Spleen (tissue), 11 donors: ENCODE measurements at regions not wholly inside any gene's neighbourhood (a gene's known extent, or its start where the extent isn't known, plus 50 kb on each side); places are given as distances from the start of the nearest gene placed in this dataset.

ENCODE experiments used
- DNase-seq: peaks from one replicate; pipeline ENCODE4 v3.0.0-alpha.2; 2020
- H3K27ac ChIP-seq, 8 donors: fragments of 200-600 bp; sonication (generic) in 7 of 8; 1 replicate in 4 of 8; 2 replicates in 4 of 8; pipeline versions ENCODE4 v1.5.0 to v1.8.0; 2016 to 2021; ENCODE audit warnings: inconsistent platforms in 4 of 8, mild to moderate bottlenecking in 4 of 8, moderate library complexity in 1 of 8
- H3K27me3 ChIP-seq, 7 donors: fragments of 200-600 bp; sonication (generic) in 6 of 7; replicated peaks in 1 of 7; 1 replicate in 4 of 7; 2 replicates in 3 of 7; pipeline versions ENCODE4 v1.5.0 to v1.8.0; 2016 to 2021; ENCODE audit warnings: inconsistent platforms in 3 of 7, mild to moderate bottlenecking in 1 of 7
- H3K36me3 ChIP-seq, 6 donors: fragments of 200-600 bp; sonication (generic) in 5 of 6; 1 replicate in 4 of 6; 2 replicates in 2 of 6; pipeline versions ENCODE4 v1.5.0 to v1.8.0; 2016 to 2021; ENCODE audit warnings: inconsistent platforms in 2 of 6
- H3K4me1 ChIP-seq, 6 donors: fragments of 200-600 bp; sonication (generic) in 5 of 6; 1 replicate in 3 of 6; 2 replicates in 3 of 6; pipeline versions ENCODE4 v1.5.0 to v1.8.0; 2016 to 2021; ENCODE audit warnings: inconsistent platforms in 3 of 6
- H3K4me3 ChIP-seq, 8 donors: fragments of 200-600 bp; sonication (generic) in 7 of 8; 1 replicate in 4 of 8; 2 replicates in 4 of 8; pipeline versions ENCODE4 v1.5.0 to v1.8.0; 2016 to 2021; ENCODE audit warnings: inconsistent platforms in 4 of 8, mild to moderate bottlenecking in 4 of 8, moderate library complexity in 2 of 8
- H3K9me3 ChIP-seq, 8 donors: fragments of 200-600 bp; sonication (generic) in 7 of 8; 1 replicate in 4 of 8; 2 replicates in 4 of 8; pipeline versions ENCODE4 v1.5.0 to v1.8.0; 2016 to 2021; ENCODE audit warnings: inconsistent platforms in 4 of 8
- CTCF ChIP-seq, 11 experiments: fragments of 200-600 bp in 7 of 11; fragments of 450-650 bp in 4 of 11; sonication (generic) in 4 of 11; IDR thresholded peaks in 8 of 11; conservative IDR thresholded peaks in 3 of 11; 1 replicate in 7 of 11; 2 replicates in 4 of 11; pipeline versions ENCODE4 v1.4.0 to v1.8.0; 2016 to 2021; ENCODE audit warnings: antibody characterized with exemption in 11 of 11, inconsistent platforms in 4 of 11, mild to moderate bottlenecking in 1 of 11
- POLR2A ChIP-seq, 3 donors: fragments of 450-650 bp; IDR thresholded peaks; one replicate each; pipeline ENCODE4 v1.5.1; 2017; ENCODE audit warnings: antibody characterized with exemption in 3 of 3, mild to moderate bottlenecking in 1 of 3
- POLR2AphosphoS5 ChIP-seq, 3 donors: sonication (generic); formaldehyde crosslinking; IDR thresholded peaks; one replicate each; pipeline ENCODE4 v1.5.1; 2017; ENCODE audit warnings: antibody characterized with exemption in 3 of 3
- WGBS, 5 donors: extraction: QIAGEN DNeasy Blood & Tissue Kit in 3 of 5; methylation state at CpG; one replicate each; pipeline versions ENCODE4 v1.1.5 to v1.1.7; 2013 to 2018; 5-methylcytosine and 5-hydroxymethylcytosine counted together
- intact Hi-C: fragments of 100-400 bp; cut with DNase I; formaldehyde crosslinking; loops from one replicate; pipeline ENCODE4 v1.15.0; 2023; ENCODE audit warnings: low total_unique reads
- donor health status: healthy with polysubstance abuse.
- donor health status: DM: no; HTN: no; CAD: no; lungs with moderate emphysema.
- donor health status: DM: no; HTN: no; CAD: no.
- donor health status: Bipolar disorder and iron deficiency.
- donor health status: healthy.
- donor health status: DM: no; HTN: no; CAD: no.
- donor health status: DM: yes; HTN: yes; CAD: no.

GRCh38 chr11:92304271-92304670, 79.7 kb downstream of the FAT3 start:
- Histone ChIP-seq H3K27me3 (no peaks in the 10 kb centered on the region), H3K27ac (no peak overlapping the region), H3K9me3 (no peaks in the 10 kb centered on the region), H3K4me1 (no peaks in the 10 kb centered on the region), H3K4me3 (no peak overlapping the region), H3K36me3 (no peaks in the 10 kb centered on the region)
- no peak for TF ChIP-seq POLR2A (IDR thresholded peaks at IDR 0.05)
- no peak for DNase-seq
- intact Hi-C loops, result no loop called here
- 50 to 69% (median 60%) methylated on average over 1 of the region's 1 CpG for whole genome bisulfite sequencing, 5 donors

- TF ChIP-seq CTCF (IDR thresholded peaks at IDR 0.05 in 8 of 11, conservative IDR thresholded peaks at IDR 0.05 in 3 of 11), result no peak
- no peak for TF ChIP-seq POLR2AphosphoS5 (IDR thresholded peaks at IDR 0.05)
- no peak for TF ChIP-seq POLR2A (IDR thresholded peaks at IDR 0.05)
- no peak overlapping the region for H3K4me3 ChIP-seq
Measured at GRCh38 chr11:92306966-92307510, 82.4 kb downstream of the FAT3 start.

GRCh38 chr11:92308366-92308765, 83.7 kb downstream of the FAT3 start:
- intact Hi-C loops, result no loop called here
- no peaks in the 10 kb centered on the region for H3K27me3 ChIP-seq
- no peak for DNase-seq
- no peaks in the 10 kb centered on the region for H3K4me1 ChIP-seq
- no peak for TF ChIP-seq CTCF (IDR thresholded peaks at IDR 0.05 in 8 of 11, conservative IDR thresholded peaks at IDR 0.05 in 3 of 11)
- no peak for TF ChIP-seq POLR2A (IDR thresholded peaks at IDR 0.05)
- TF ChIP-seq POLR2AphosphoS5 (IDR thresholded peaks at IDR 0.05), result no peak
- no peak overlapping the region for H3K27ac ChIP-seq
- H3K9me3 ChIP-seq, result no peaks in the 10 kb centered on the region
- no peak overlapping the region for H3K4me3 ChIP-seq
- H3K36me3 ChIP-seq, result no peaks in the 10 kb centered on the region

More at GRCh38 chr11:92306966-92307510, 82.4 kb downstream of the FAT3 start:
- no peak for DNase-seq
- 54 to 79% (median 63%) methylated on average over 1 of the region's 1 CpG for WGBS, 5 donors
- no peaks in the 10 kb centered on the region for H3K9me3 ChIP-seq
- H3K4me1 ChIP-seq, result no peaks in the 10 kb centered on the region
- intact Hi-C loops, result no loop called here
- H3K27me3 ChIP-seq, result no peaks in the 10 kb centered on the region
- H3K27ac ChIP-seq, result no peak overlapping the region
- H3K36me3 ChIP-seq, result no peaks in the 10 kb centered on the region

- no peaks in the 10 kb centered on the region for H3K4me1 ChIP-seq
- WGBS, 5 donors, result 46 to 54% (median 50%) methylated on average over 5 of the region's 5 CpGs
- intact Hi-C loops, result no loop called here
Measured at GRCh38 chr11:92311616-92312449, 87.2 kb downstream of the FAT3 start.

More at GRCh38 chr11:92311616-92312449, 87.2 kb downstream of the FAT3 start:
- no peaks in the 10 kb centered on the region for H3K36me3 ChIP-seq
- TF ChIP-seq CTCF (IDR thresholded peaks at IDR 0.05 in 8 of 11, conservative IDR thresholded peaks at IDR 0.05 in 3 of 11) (no peak), POLR2AphosphoS5 (IDR thresholded peaks at IDR 0.05) (no peak), POLR2A (IDR thresholded peaks at IDR 0.05) (no peak)
- H3K4me3 ChIP-seq, result no peak overlapping the region
- H3K27ac ChIP-seq, result no peak overlapping the region
- H3K9me3 ChIP-seq, result no peaks in the 10 kb centered on the region
- no peaks in the 10 kb centered on the region for H3K27me3 ChIP-seq
- DNase-seq, result no peak
